ENCODE measurements at regions not wholly inside any gene's neighbourhood (a gene's known extent, or its start where the extent isn't known, plus 50 kb on each side); places are given as distances from the start of the nearest gene placed in this dataset.

GRCh38 chr10:88200312-88201032 lies 337.0 kb downstream of the PTEN start:
- TF ChIP-seq EZH2 (IDR thresholded peaks at IDR 0.05; ENCODE audit: borderline replicate concordance, low read depth, low read length, poor library complexity, severe bottlenecking) = no peak
- TF ChIP-seq CTCF (conservative IDR thresholded peaks at IDR 0.05; ENCODE audit: low read depth, low read length) = no peak

Data from A673 (cell line).